RWPE2 (cell line): ENCODE measurements at regions not wholly inside any gene's neighbourhood (a gene's known extent, or its start where the extent isn't known, plus 50 kb on each side); places are given as distances from the start of the nearest gene placed in this dataset.

Experiments
- ATAC-seq: fragments of 200-7000 bp; cut with Tn5 transposase; 3 replicates; pipeline ENCODE4 v1.9.1; 2021; ENCODE audit warnings: low read depth
- DNase-seq: peaks from one replicate; pipeline ENCODE4 v3.0.0-alpha.2; 2020; ENCODE audit warnings: low spot score
- H3K27ac ChIP-seq: fragments of 450-650 bp; 2 replicates; pipeline ENCODE4 v1.5.1; 2017; ENCODE audit warnings: mild to moderate bottlenecking; ENCODE audit not compliant: poor library complexity, severe bottlenecking
- H3K27me3 ChIP-seq: fragments of 250-450 bp; sonication (Bioruptor Pico); 2 replicates; pipeline ENCODE4 v1.5.1; 2021; ENCODE audit warnings: mild to moderate bottlenecking, moderate library complexity; ENCODE audit not compliant: insufficient read depth, poor library complexity, severe bottlenecking
- H3K36me3 ChIP-seq: fragments of 250-450 bp; sonication (Bioruptor Pico); 2 replicates; pipeline ENCODE4 v1.5.1; 2020; ENCODE audit warnings: low read depth, mild to moderate bottlenecking, moderate library complexity
- H3K4me1 ChIP-seq: fragments of 250-450 bp; sonication (Bioruptor Pico); 2 replicates; pipeline ENCODE4 v1.5.1; 2021; ENCODE audit warnings: mild to moderate bottlenecking, moderate library complexity; ENCODE audit not compliant: insufficient read depth, poor library complexity, severe bottlenecking
- H3K4me3 ChIP-seq: fragments of 250-450 bp; sonication (Bioruptor Pico); 2 replicates; pipeline ENCODE4 v1.5.1; 2021; ENCODE audit warnings: mild to moderate bottlenecking, moderate library complexity; ENCODE audit not compliant: severe bottlenecking
- H3K9me3 ChIP-seq: fragments of 250-450 bp; sonication (Bioruptor Pico); 2 replicates; pipeline ENCODE4 v1.5.1; 2021; ENCODE audit warnings: mild to moderate bottlenecking, moderate library complexity; ENCODE audit not compliant: severe bottlenecking
- CTCF ChIP-seq: fragments of 450-650 bp; IDR thresholded peaks from one replicate; pipeline ENCODE4 v1.5.1; 2017; ENCODE audit warnings: mild to moderate bottlenecking, moderate library complexity; ENCODE audit not compliant: poor library complexity, severe bottlenecking

GRCh38 chr19:32287811-32288227 is 57.6 kb upstream of the ZNF507 start:
- no peak for DNase-seq
- Histone ChIP-seq H3K4me1 (no peaks in the 10 kb centered on the region), H3K36me3 (no peaks in the 10 kb centered on the region), H3K4me3 (no peak overlapping the region), H3K9me3 (no peaks in the 10 kb centered on the region), H3K27me3 (no peaks in the 10 kb centered on the region), H3K27ac (no peak overlapping the region)
- peak; percentile 60; the same call in 2 of the 3 replicates for ATAC-seq
- TF ChIP-seq CTCF: peak; percentile 42

- H3K36me3 ChIP-seq: no peaks in the 10 kb centered on the region
- no peak overlapping the region for H3K27ac ChIP-seq
- DNase-seq: no peak
- no peaks in the 10 kb centered on the region for H3K9me3 ChIP-seq
- H3K27me3 ChIP-seq: no peaks in the 10 kb centered on the region
- no peak for ATAC-seq
- no peak for TF ChIP-seq CTCF
- no peaks in the 10 kb centered on the region for H3K4me1 ChIP-seq
- H3K4me3 ChIP-seq: no peak overlapping the region
Measured at GRCh38 chr19:32289566-32290210, 55.7 kb upstream of the ZNF507 start.

DNA sequence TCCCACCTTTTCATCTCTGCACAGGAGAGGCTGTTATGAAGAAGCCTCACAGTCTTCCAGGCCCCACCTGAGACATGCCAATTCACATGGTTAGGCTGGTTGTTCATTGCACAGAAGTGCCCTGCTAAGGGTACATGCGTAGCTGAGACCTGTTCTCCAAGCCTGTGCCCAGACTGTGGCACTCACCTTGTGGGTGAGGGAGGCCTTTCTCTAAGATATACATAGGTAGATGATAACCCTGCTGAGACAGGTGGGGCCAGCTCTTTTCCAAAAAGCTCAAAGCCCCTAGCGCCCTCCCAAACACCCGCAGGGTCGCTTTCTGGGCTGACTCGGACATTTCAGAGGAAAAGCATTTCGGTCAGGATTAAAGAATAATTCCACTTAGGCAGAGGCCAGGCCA is 53.5 kb upstream of the ZNF507 start:
- ATAC-seq: no peak
- Histone ChIP-seq H3K27ac (no peak overlapping the region), H3K9me3 (no peaks in the 10 kb centered on the region), H3K4me1 (no peaks in the 10 kb centered on the region), H3K36me3 (no peaks in the 10 kb centered on the region), H3K4me3 (no peak overlapping the region), H3K27me3 (no peaks in the 10 kb centered on the region)
- TF ChIP-seq CTCF: no peak
- no peak for DNase-seq

DNA sequence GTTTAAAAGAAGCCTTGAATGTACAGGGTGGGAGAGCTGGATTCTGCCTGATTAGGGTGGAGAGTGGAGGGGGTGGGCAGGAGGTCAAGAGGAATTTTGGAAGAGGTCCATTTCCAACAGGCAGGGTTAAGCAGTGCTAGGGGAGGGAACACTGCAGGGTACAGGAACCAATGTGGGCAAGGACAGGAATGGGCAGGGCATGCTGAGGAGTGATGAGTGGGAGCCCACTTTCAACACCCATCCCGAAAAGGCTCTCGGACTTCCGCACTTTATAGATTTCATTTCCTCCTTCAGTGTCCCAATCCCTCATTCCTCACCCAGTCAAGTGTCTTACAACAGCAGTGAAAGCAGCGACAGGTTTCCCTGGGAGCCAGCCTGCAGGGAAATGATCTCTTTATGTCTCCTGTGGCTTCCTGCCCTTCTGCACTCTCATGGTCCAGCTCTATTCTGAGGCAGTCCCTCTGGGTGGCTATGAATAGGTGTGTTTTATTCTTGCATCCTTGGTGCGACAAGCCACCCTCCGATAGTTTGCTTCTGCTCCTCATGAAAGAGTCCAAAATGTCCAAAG is 50.5 kb upstream of the ZNF507 start:
- H3K4me3 ChIP-seq: no peak overlapping the region
- no peak for TF ChIP-seq CTCF
- H3K9me3 ChIP-seq: no peaks in the 10 kb centered on the region
- no peak for ATAC-seq
- H3K27ac ChIP-seq: no peak overlapping the region
- DNase-seq: no peak
- H3K36me3 ChIP-seq: no peaks in the 10 kb centered on the region
- H3K27me3 ChIP-seq: no peaks in the 10 kb centered on the region
- H3K4me1 ChIP-seq: no peaks in the 10 kb centered on the region
